H1 (cell line): ENCODE measurements at regions not wholly inside any gene's neighbourhood (a gene's known extent, or its start where the extent isn't known, plus 50 kb on each side); places are given as distances from the start of the nearest gene placed in this dataset.
A peak's percentile ranks its signal among the peaks of the same experiment; 100 is the strongest.

Experiments
- CTCF ChIA-PET: fragments of 300-600 bp; sonication (Branson Sonifier 250); formaldehyde crosslinking; loops from one replicate; lab custom pipeline; 2021; ENCODE audit not compliant: partially characterized antibody; lab: Charles Lee
- POLR2A ChIA-PET: fragments of 300-600 bp; sonication (Branson Sonifier 250); formaldehyde crosslinking; loops from one replicate; lab custom pipeline; 2021; ENCODE audit warnings: inconsistent platforms; ENCODE audit not compliant: partially characterized antibody; lab: Charles Lee
- DNase-seq, 2 experiments: peaks; one replicate each; pipeline versions ENCODE4 v3.0.0 to v3.0.0-alpha.2; 2010 to 2022; ENCODE audit warnings: low spot score in 2 of 2, low read depth in 1 of 2, mixed read lengths in 1 of 2
- FAIRE-seq: peaks from 2 replicates; lab custom pipeline; 2011; peaks lifted over from hg19 to GRCh38; lab: Jason Lieb, UNC
- H2AFZ ChIP-seq: 2 replicates; pipeline ENCODE4 v1.8.1; 2012; ENCODE audit warnings: low read length, inconsistent platforms
- H2AK5ac ChIP-seq: 2 replicates; pipeline ENCODE4 v1.6.1; 2013; ENCODE audit warnings: low read depth, low read length
- H2BK120ac ChIP-seq: replicated peaks from 2 replicates; pipeline ENCODE3; 2013; ENCODE audit warnings: low read depth, low read length, inconsistent platforms
- H2BK12ac ChIP-seq: 2 replicates; pipeline ENCODE4 v1.6.1; 2013; ENCODE audit warnings: low read depth, low read length
- H2BK15ac ChIP-seq: 2 replicates; pipeline ENCODE4 v1.6.1; 2013; ENCODE audit warnings: low read length
- H2BK20ac ChIP-seq: 2 replicates; pipeline ENCODE4 v1.6.1; 2013; ENCODE audit warnings: low read length
- H2BK5ac ChIP-seq: 2 replicates; pipeline ENCODE4 v1.6.1; 2013; ENCODE audit warnings: low read depth, low read length
- H3K14ac ChIP-seq: 2 replicates; pipeline ENCODE4 v1.6.1; 2013; ENCODE audit warnings: inconsistent platforms; ENCODE audit not compliant: insufficient read length
- H3K18ac ChIP-seq: 2 replicates; pipeline ENCODE4 v1.6.1; 2013; ENCODE audit warnings: low read length; ENCODE audit errors: extremely low read depth
- H3K23ac ChIP-seq: 2 replicates; pipeline ENCODE4 v1.6.1; 2013; ENCODE audit warnings: inconsistent platforms; ENCODE audit not compliant: insufficient read length
- H3K23me2 ChIP-seq: 2 replicates; pipeline ENCODE4 v1.6.1; 2013; ENCODE audit warnings: low read depth, low read length
- H3K27ac ChIP-seq: 2 replicates; pipeline ENCODE4 v1.6.1; 2011; ENCODE audit warnings: low read depth, low read length, inconsistent platforms
- H3K27me3 ChIP-seq, 4 experiments: replicated peaks in 1 of 4; 1 replicate in 1 of 4; 2 replicates in 3 of 4; pipeline versions ENCODE4 v1.6.1 to v1.8.1; 2011 to 2013; ENCODE audit warnings: low read length in 3 of 4, mild to moderate bottlenecking in 3 of 4, inconsistent platforms in 2 of 4, mixed read lengths in 2 of 4, moderate library complexity in 1 of 4; ENCODE audit not compliant: control insufficient read depth in 3 of 4, insufficient read depth in 3 of 4; ENCODE audit errors: extremely low read depth in 1 of 4
- H3K36me3 ChIP-seq, 4 experiments: 2 replicates each; pipeline versions ENCODE4 v1.6.1 to v1.8.1; 2011 to 2013; ENCODE audit warnings: mild to moderate bottlenecking in 4 of 4, low read length in 3 of 4, moderate library complexity in 2 of 4, control low read depth in 1 of 4, inconsistent platforms in 1 of 4; ENCODE audit not compliant: insufficient read depth in 4 of 4, control insufficient read depth in 2 of 4
- H3K4ac ChIP-seq: replicated peaks from 2 replicates; pipeline ENCODE3; 2013; ENCODE audit warnings: low read length, low read depth, mixed read lengths, inconsistent platforms; ENCODE audit not compliant: insufficient read length
- H3K4me1 ChIP-seq, 4 experiments: replicated peaks in 1 of 4; 1 replicate in 1 of 4; 2 replicates in 3 of 4; pipeline versions ENCODE4 v1.6.1 to v1.8.1; 2011 to 2013; ENCODE audit warnings: low read length in 3 of 4, inconsistent platforms in 2 of 4, mixed read lengths in 1 of 4; ENCODE audit not compliant: insufficient read depth in 4 of 4, control insufficient read depth in 3 of 4
- H3K4me2 ChIP-seq, 2 experiments: 2 replicates each; pipeline versions ENCODE4 v1.6.1 to v1.8.1; 2011 to 2013; ENCODE audit warnings: low read depth in 2 of 2, low read length in 2 of 2, control low read depth in 1 of 2, inconsistent platforms in 1 of 2, mild to moderate bottlenecking in 1 of 2; ENCODE audit not compliant: insufficient read depth in 1 of 2
- H3K4me3 ChIP-seq, 4 experiments: fragments of 200-600, 300-600 bp in 1 of 4; sonication (generic), shearing (Covaris generic), sonication (Bioruptor Twin) in 1 of 4; 2 replicates each; pipeline versions ENCODE4 v1.5.1 to v1.8.1; 2011 to 2016; ENCODE audit warnings: low read length in 4 of 4, low read depth in 3 of 4, control low read depth in 2 of 4, inconsistent platforms in 2 of 4, mild to moderate bottlenecking in 2 of 4, mixed read lengths in 1 of 4, moderate library complexity in 1 of 4; ENCODE audit not compliant: insufficient read depth in 2 of 4; ENCODE audit errors: extremely low read depth in 1 of 4
- H3K56ac ChIP-seq: replicated peaks from 2 replicates; pipeline ENCODE3; 2013; ENCODE audit warnings: low read depth, mild to moderate bottlenecking, mixed read lengths, low read length, inconsistent platforms; ENCODE audit not compliant: insufficient read length
- H3K79me1 ChIP-seq: 2 replicates; pipeline ENCODE4 v1.6.1; 2013; ENCODE audit warnings: low read depth, low read length, control low read depth
- H3K79me2 ChIP-seq, 2 experiments: 2 replicates each; pipeline versions ENCODE4 v1.6.1 to v1.8.1; 2012 to 2013; ENCODE audit warnings: low read length in 2 of 2, mild to moderate bottlenecking in 2 of 2, inconsistent platforms in 1 of 2; ENCODE audit not compliant: insufficient read depth in 2 of 2, control insufficient read depth in 1 of 2
- H3K9ac ChIP-seq, 4 experiments: replicated peaks in 1 of 4; 1 replicate in 1 of 4; 2 replicates in 3 of 4; pipeline versions ENCODE4 v1.6.1 to v1.8.1; 2011 to 2013; ENCODE audit warnings: low read depth in 3 of 4, low read length in 3 of 4, control low read depth in 2 of 4, mild to moderate bottlenecking in 2 of 4, moderate library complexity in 2 of 4, inconsistent platforms in 1 of 4; ENCODE audit errors: extremely low read depth in 1 of 4
- H3K9me3 ChIP-seq, 2 experiments: 2 replicates each; pipeline versions ENCODE4 v1.6.1 to v1.8.1; 2012 to 2013; ENCODE audit warnings: mild to moderate bottlenecking in 2 of 2, moderate library complexity in 2 of 2, control low read depth in 1 of 2, inconsistent platforms in 1 of 2, low read depth in 1 of 2, low read length in 1 of 2, mixed read lengths in 1 of 2; ENCODE audit not compliant: insufficient read depth in 2 of 2
- H4K20me1 ChIP-seq, 2 experiments: replicated peaks in 1 of 2; 2 replicates each; pipeline versions ENCODE3 to v1.8.1; 2011 to 2013; ENCODE audit warnings: inconsistent platforms in 2 of 2, low read length in 2 of 2, mild to moderate bottlenecking in 1 of 2; ENCODE audit not compliant: insufficient read depth in 2 of 2, control insufficient read depth in 1 of 2
- H4K5ac ChIP-seq: 2 replicates; pipeline ENCODE4 v1.6.1; 2013; ENCODE audit warnings: low read length, low read depth, mixed read lengths, inconsistent platforms; ENCODE audit not compliant: insufficient read length
- H4K8ac ChIP-seq: 2 replicates; pipeline ENCODE4 v1.8.0; 2013; ENCODE audit warnings: mild to moderate bottlenecking, moderate library complexity, low read length, inconsistent platforms; ENCODE audit not compliant: insufficient read depth; ENCODE audit errors: extremely low read depth
- H4K91ac ChIP-seq: replicated peaks from 2 replicates; pipeline ENCODE3; 2013; ENCODE audit warnings: low read length, mixed read lengths, inconsistent platforms; ENCODE audit not compliant: insufficient read length
- ASH2L ChIP-seq: fragments of 200-600, 300-600 bp; sonication (generic); IDR thresholded peaks from one replicate; pipeline ENCODE4 v1.7.1; 2017; ENCODE audit warnings: low read length
- CHD2 ChIP-seq: IDR thresholded peaks from 2 replicates; pipeline ENCODE4 v1.6.1; 2012; ENCODE audit warnings: low read length, improper control_type of control experiment
- EGR1 ChIP-seq: IDR thresholded peaks from 2 replicates; pipeline ENCODE4 v1.6.1; 2011; ENCODE audit warnings: low read depth, low read length, borderline replicate concordance
- EP300 ChIP-seq, 2 experiments: IDR thresholded peaks; 1 replicate in 1 of 2; 2 replicates in 1 of 2; pipeline ENCODE4 v1.6.1; 2011 to 2012; ENCODE audit warnings: low read depth in 2 of 2, low read length in 2 of 2, mild to moderate bottlenecking in 2 of 2, borderline replicate concordance in 1 of 2, inconsistent platforms in 1 of 2, moderate library complexity in 1 of 2
- GABPA ChIP-seq: IDR thresholded peaks from 2 replicates; pipeline ENCODE4 v1.6.1; 2011; ENCODE audit warnings: mild to moderate bottlenecking, low read length, moderate library complexity, borderline replicate concordance; ENCODE audit not compliant: insufficient read depth
- HDAC2 ChIP-seq, 2 experiments: fragments of 300-600 bp in 1 of 2; sonication (generic) in 1 of 2; IDR thresholded peaks; 2 replicates each; pipeline ENCODE4 v1.6.1; 2011 to 2012; ENCODE audit warnings: low read depth in 2 of 2, low read length in 2 of 2, mild to moderate bottlenecking in 2 of 2, moderate library complexity in 2 of 2, borderline replicate concordance in 1 of 2, inconsistent platforms in 1 of 2
- HDAC6 ChIP-seq: IDR thresholded peaks from one replicate; pipeline ENCODE4 v1.7.1; 2012; ENCODE audit warnings: low read depth, mild to moderate bottlenecking, inconsistent platforms, low read length, moderate library complexity
- KDM1A ChIP-seq: fragments of 200-600, 300-600 bp; sonication (generic); IDR thresholded peaks from 2 replicates; pipeline ENCODE4 v1.7.1; 2016; ENCODE audit warnings: mild to moderate bottlenecking, low read length, borderline replicate concordance
- NRF1 ChIP-seq: IDR thresholded peaks from 2 replicates; pipeline ENCODE4 v1.6.1; 2011; ENCODE audit warnings: mild to moderate bottlenecking, low read depth, low read length, improper control_type of control experiment
- RBBP5 ChIP-seq: IDR thresholded peaks from 2 replicates; pipeline ENCODE4 v1.7.1; 2012; ENCODE audit warnings: low read depth, mild to moderate bottlenecking, inconsistent platforms, low read length, moderate library complexity, borderline replicate concordance
- SP1 ChIP-seq: IDR thresholded peaks from 2 replicates; pipeline ENCODE4 v1.6.1; 2011; ENCODE audit warnings: low read depth, low read length
- WGBS, 2 experiments: shearing (Covaris generic) in 1 of 2; methylation state at CpG; one replicate each; pipeline versions ENCODE4 v1.1.6 to v1.1.7; 2013 to 2015; ENCODE audit warnings: low lambda C conversion rate in 2 of 2, mixed read lengths in 2 of 2, inconsistent platforms in 1 of 2, low coverage in 1 of 2, missing lambda C conversion rate in 1 of 2; ENCODE audit not compliant: insufficient replicate concordance in 2 of 2, insufficient coverage in 1 of 2, insufficient read length in 1 of 2; ENCODE audit errors: extremely low coverage in 1 of 2, missing lambda C conversion rate in 1 of 2; 5-methylcytosine and 5-hydroxymethylcytosine counted together
- TF ChIP-seq, protein P1 (sequence below): IDR thresholded peaks from 2 replicates; pipeline ENCODE4 v1.6.1; 2011; ENCODE audit warnings: low read depth, mild to moderate bottlenecking, low read length; ENCODE audit not compliant: insufficient read depth

DNA sequence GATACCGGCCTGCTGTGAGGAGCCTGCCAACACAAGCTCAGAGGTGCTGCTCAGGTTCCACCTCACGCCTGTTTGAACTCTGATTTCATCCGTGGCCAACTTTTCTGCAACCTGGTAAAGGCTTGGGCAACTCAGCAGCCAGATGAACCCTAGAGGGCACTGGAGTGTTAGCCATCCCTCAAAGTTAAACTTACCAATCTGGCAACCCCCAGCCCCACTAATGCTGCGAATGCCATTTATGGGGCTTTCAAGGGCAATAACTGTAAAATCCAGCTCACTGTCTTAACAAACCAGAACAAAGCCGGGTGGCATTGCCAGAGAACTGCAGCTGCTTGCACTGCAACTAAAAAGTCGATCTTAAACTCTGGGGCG is 105.5 kb downstream of the AXIN2 start:
- Histone ChIP-seq H3K79me2 (no peaks in the 10 kb centered on the region), H3K4me2 (no peak overlapping the region), H3K23me2 (no peaks in the 10 kb centered on the region; the same call in 1 of the 2 replicates), H4K20me1 (no peaks in the 10 kb centered on the region), H4K8ac (no peak overlapping the region), H2BK120ac (no peak overlapping the region), H3K9me3 (no peaks in the 10 kb centered on the region), H3K14ac (no peak overlapping the region), H3K9ac (no peak overlapping the region), H2BK12ac (peak overlapping the region; percentile 94; the same call in 1 of the 2 replicates), H4K5ac (no peak overlapping the region), H3K27ac (no peak overlapping the region), H3K79me1 (no peaks in the 10 kb centered on the region), H2AFZ (no peak overlapping the region), H3K18ac (no peak overlapping the region; the same call in 1 of the 2 replicates), H3K23ac (no peak overlapping the region), H3K4me1 (peaks cover 8 to 21% (median 11%) of the 10 kb centered on the region in 4 experiments), H3K36me3 (no peaks in the 10 kb centered on the region; a peak in 1 of 8 replicates), H2AK5ac (no peak overlapping the region), H3K4me3 (no peak overlapping the region), H3K27me3 (no peaks in the 10 kb centered on the region; a peak in 2 of 7 replicates), H2BK5ac (peak overlapping the region; percentile 60; the same call in 1 of the 2 replicates), H4K91ac (peak overlapping the region; percentile 29), H3K56ac (no peak overlapping the region), H3K4ac (no peak overlapping the region), H2BK20ac (no peak overlapping the region), H2BK15ac (no peak overlapping the region)
- FAIRE-seq (peak; percentile 76), DNase-seq (peak; percentile 47 to 48)
- ChIA-PET POLR2A (interaction anchor here (0.8 to 1.4 kb wide), 5 partner anchors 60 to 103 kb away, joined by 3 to 6 read pairs (median 4); no protein-coding TSS in a partner anchor), CTCF (interaction anchor here (0.5 to 3.1 kb wide), 20 partner anchors 13 to 708 kb away, joined by 3 to 22 read pairs (median 3); no protein-coding TSS in a partner anchor)
- WGBS, 2 experiments, result 67% methylated on average over 7 of the region's 7 CpGs; no CpG with 5 or more reads in 1 of the 2 experiments
- no peak for TF ChIP-seq GABPA
- TF ChIP-seq KDM1A, result no peak
- no peak for TF ChIP-seq RBBP5
- no peak for TF ChIP-seq NRF1
- no peak for TF ChIP-seq CHD2
- TF ChIP-seq EP300 (IDR thresholded peaks at IDR 0.05; ENCODE audit: borderline replicate concordance in 1 of 2, low read depth in 2 of 2, low read length in 2 of 2), result no peak
- no peak for TF ChIP-seq EGR1
- TF ChIP-seq HDAC2 (IDR thresholded peaks at IDR 0.05; ENCODE audit: borderline replicate concordance in 1 of 2, low read depth in 2 of 2, low read length in 2 of 2), result no peak
- TF ChIP-seq, protein P1, sequence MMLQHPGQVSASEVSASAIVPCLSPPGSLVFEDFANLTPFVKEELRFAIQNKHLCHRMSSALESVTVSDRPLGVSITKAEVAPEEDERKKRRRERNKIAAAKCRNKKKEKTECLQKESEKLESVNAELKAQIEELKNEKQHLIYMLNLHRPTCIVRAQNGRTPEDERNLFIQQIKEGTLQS, result no peak
- TF ChIP-seq HDAC6, result no peak
- no peak for TF ChIP-seq SP1
- TF ChIP-seq ASH2L, result no peak
